H9 (cell line): ENCODE measurements at regions not wholly inside any gene's neighbourhood (a gene's known extent, or its start where the extent isn't known, plus 50 kb on each side); places are given as distances from the start of the nearest gene placed in this dataset.
"Not testable (repeated sequence)": the region's sequence is repeated elsewhere in the genome, so short reads cannot be mapped to it uniquely, and the experiment has no call there.

ENCODE experiments used
- DNase-seq: peaks from one replicate; pipeline ENCODE4 v3.0.0-alpha.2; 2017
- H2AFZ ChIP-seq: one replicate; pipeline ENCODE4 v1.6.1; 2013; ENCODE audit warnings: mild to moderate bottlenecking, low read length, control low read depth, moderate library complexity
- H2AK5ac ChIP-seq: 2 replicates; pipeline ENCODE4 v1.6.1; 2013; ENCODE audit warnings: low read length, control low read depth, mixed read lengths; ENCODE audit not compliant: insufficient read length
- H2BK120ac ChIP-seq: one replicate; pipeline ENCODE4 v1.6.1; 2013; ENCODE audit warnings: low read depth, mild to moderate bottlenecking, low read length, control low read depth, inconsistent platforms; ENCODE audit not compliant: poor library complexity, severe bottlenecking
- H2BK12ac ChIP-seq: 2 replicates; pipeline ENCODE4 v1.6.1; 2013; ENCODE audit warnings: low read length, control low read depth, mixed read lengths, low read depth; ENCODE audit not compliant: insufficient read length
- H2BK15ac ChIP-seq: 2 replicates; pipeline ENCODE4 v1.6.1; 2013; ENCODE audit warnings: low read depth, low read length, control low read depth
- H2BK20ac ChIP-seq: one replicate; pipeline ENCODE4 v1.6.1; 2013; ENCODE audit warnings: low read depth, mild to moderate bottlenecking, low read length, control low read depth, inconsistent platforms; ENCODE audit not compliant: poor library complexity, severe bottlenecking
- H2BK5ac ChIP-seq: 2 replicates; pipeline ENCODE4 v1.6.1; 2013; ENCODE audit warnings: low read length, control low read depth, mixed read lengths; ENCODE audit not compliant: insufficient read length
- H3K14ac ChIP-seq: 2 replicates; pipeline ENCODE4 v1.6.1; 2013; ENCODE audit warnings: low read length, control low read depth; ENCODE audit not compliant: insufficient read depth
- H3K18ac ChIP-seq: 2 replicates; pipeline ENCODE4 v1.6.1; 2013; ENCODE audit warnings: low read depth, mild to moderate bottlenecking, mixed read lengths, low read length, control low read depth; ENCODE audit not compliant: insufficient read length
- H3K23ac ChIP-seq: 2 replicates; pipeline ENCODE4 v1.6.1; 2013; ENCODE audit warnings: low read length, control low read depth, mixed read lengths, low read depth; ENCODE audit not compliant: insufficient read length
- H3K23me2 ChIP-seq: 2 replicates; pipeline ENCODE4 v1.6.1; 2013; ENCODE audit warnings: low read depth, mild to moderate bottlenecking, mixed read lengths, low read length, control low read depth; ENCODE audit not compliant: insufficient read length, poor library complexity, severe bottlenecking
- H3K27ac ChIP-seq: 2 replicates; pipeline ENCODE4 v1.5.1; 2013; ENCODE audit warnings: low read length, control low read depth, mixed read lengths, low read depth; ENCODE audit not compliant: insufficient read length
- H3K27me3 ChIP-seq: 2 replicates; pipeline ENCODE4 v1.6.1; 2013; ENCODE audit warnings: low read length, control low read depth, inconsistent platforms; ENCODE audit not compliant: insufficient read depth
- H3K4ac ChIP-seq: 2 replicates; pipeline ENCODE4 v1.6.1; 2013; ENCODE audit warnings: low read depth, mild to moderate bottlenecking, control low read depth, inconsistent platforms, low read length, moderate library complexity
- H3K4me1 ChIP-seq: 2 replicates; pipeline ENCODE4 v1.6.1; 2013; ENCODE audit warnings: low read length, control low read depth, inconsistent platforms; ENCODE audit not compliant: insufficient read depth
- H3K4me2 ChIP-seq: 2 replicates; pipeline ENCODE4 v1.6.1; 2013; ENCODE audit warnings: low read length, control low read depth, mixed read lengths; ENCODE audit not compliant: insufficient read length, insufficient read depth
- H3K56ac ChIP-seq: 2 replicates; pipeline ENCODE4 v1.6.1; 2013; ENCODE audit warnings: low read depth, mild to moderate bottlenecking, mixed read lengths, low read length, control low read depth; ENCODE audit not compliant: insufficient read length
- H3K79me1 ChIP-seq: 2 replicates; pipeline ENCODE4 v1.6.1; 2013; ENCODE audit warnings: low read depth, mild to moderate bottlenecking, moderate library complexity, low read length, control low read depth, inconsistent platforms; ENCODE audit not compliant: insufficient read depth, poor library complexity, severe bottlenecking
- H3K79me2 ChIP-seq: 2 replicates; pipeline ENCODE4 v1.6.1; 2013; ENCODE audit warnings: low read length, control low read depth, inconsistent platforms; ENCODE audit not compliant: insufficient read depth
- H3K9ac ChIP-seq: 2 replicates; pipeline ENCODE4 v1.6.1; 2013; ENCODE audit warnings: low read length, control low read depth, mixed read lengths; ENCODE audit not compliant: insufficient read length; ENCODE audit errors: extremely low read depth
- H3K9me3 ChIP-seq: one replicate; pipeline ENCODE4 v1.6.1; 2013; ENCODE audit warnings: low read depth, low read length, inconsistent platforms; ENCODE audit not compliant: control insufficient read depth
- H3T11ph ChIP-seq: one replicate; pipeline ENCODE4 v1.6.1; 2013; ENCODE audit warnings: mild to moderate bottlenecking, low read length, control low read depth, inconsistent platforms
- H4K20me1 ChIP-seq: one replicate; pipeline ENCODE4 v1.6.1; 2013; ENCODE audit not compliant: control insufficient read depth, insufficient read length, insufficient read depth
- H4K5ac ChIP-seq: 2 replicates; pipeline ENCODE4 v1.6.1; 2013; ENCODE audit warnings: low read depth, mild to moderate bottlenecking, mixed read lengths, low read length, control low read depth; ENCODE audit not compliant: insufficient read length
- H4K8ac ChIP-seq: replicated peaks from 2 replicates; pipeline ENCODE4 v1.6.1; 2013; ENCODE audit warnings: low read length, control low read depth, mixed read lengths, low read depth; ENCODE audit not compliant: insufficient read length
- H4K91ac ChIP-seq: 2 replicates; pipeline ENCODE4 v1.6.1; 2013; ENCODE audit warnings: low read depth, mild to moderate bottlenecking, moderate library complexity, mixed read lengths, low read length, control low read depth; ENCODE audit not compliant: insufficient read length
- H3K27ac Mint-ChIP-seq, 3 experiments: 2 replicates in 2 of 3; 3 replicates in 1 of 3; pipeline ENCODE4 v1.8.0; 2020 to 2021; ENCODE audit warnings: mixed read lengths in 3 of 3, mild to moderate bottlenecking in 1 of 3, moderate library complexity in 1 of 3
- H3K27me3 Mint-ChIP-seq: 2 replicates; pipeline ENCODE4 v1.8.0; 2021; ENCODE audit warnings: low read depth, mild to moderate bottlenecking, moderate library complexity, mixed read lengths
- H3K36me3 Mint-ChIP-seq, 3 experiments: 2 replicates in 2 of 3; 3 replicates in 1 of 3; pipeline ENCODE4 v1.8.0; 2020 to 2021; ENCODE audit warnings: low read depth in 3 of 3, mixed read lengths in 3 of 3; ENCODE audit not compliant: insufficient read depth in 1 of 3
- H3K4me1 Mint-ChIP-seq, 2 experiments: 2 replicates each; pipeline ENCODE4 v1.8.0; 2020; ENCODE audit warnings: mixed read lengths in 2 of 2
- H3K4me3 Mint-ChIP-seq, 2 experiments: 2 replicates in 1 of 2; 3 replicates in 1 of 2; pipeline ENCODE4 v1.8.0; 2020 to 2021; ENCODE audit warnings: mild to moderate bottlenecking in 2 of 2, mixed read lengths in 2 of 2, moderate library complexity in 1 of 2
- H3K9me3 Mint-ChIP-seq, 2 experiments: 2 replicates in 1 of 2; 3 replicates in 1 of 2; pipeline ENCODE4 v1.8.0; 2020; ENCODE audit warnings: mild to moderate bottlenecking in 2 of 2, mixed read lengths in 2 of 2, moderate library complexity in 1 of 2
- CTCF ChIP-seq: fragments of 200-600 bp; sonication (generic); conservative IDR thresholded peaks from 3 replicates; pipeline ENCODE4 v1.8.0; 2021; ENCODE audit warnings: antibody characterized with exemption, mild to moderate bottlenecking
- WGBS: extraction: QIAGEN DNeasy Blood & Tissue Kit; methylation state at CpG from one replicate; pipeline ENCODE4 v1.1.7; 2013; ENCODE audit warnings: missing lambda C conversion rate, low lambda C conversion rate, mixed read lengths; ENCODE audit not compliant: insufficient read length; ENCODE audit errors: extremely low coverage; 5-methylcytosine and 5-hydroxymethylcytosine counted together

GRCh38 chr7:149688836-149689235 lies 84.6 kb downstream of the ZNF467 start:
- no peaks in the 10 kb centered on the region for H3K27me3 ChIP-seq
- H3K14ac ChIP-seq, result no peak overlapping the region
- H3K18ac ChIP-seq, result no peak overlapping the region
- no peaks in the 10 kb centered on the region for H3K79me2 ChIP-seq
- Mint-ChIP-seq H3K4me1 (peaks cover 27 to 34% of the 10 kb centered on the region in 2 experiments), H3K4me3 (no peak overlapping the region), H3K27ac (no peak overlapping the region), H3K27me3 (peaks cover 23% of the 10 kb centered on the region), H3K9me3 (peaks cover 0 to 4% of the 10 kb centered on the region in 2 experiments; a peak in 4 of 5 replicates), H3K36me3 (no peaks in the 10 kb centered on the region; a peak in 2 of 7 replicates)
- H2BK120ac ChIP-seq, result no peak overlapping the region
- H3K9ac ChIP-seq, result no peak overlapping the region
- no peaks in the 10 kb centered on the region for H3K23me2 ChIP-seq
- no CpG with 5 or more reads among the region's 3 CpGs for WGBS
- H4K20me1 ChIP-seq, result no peaks in the 10 kb centered on the region
- no peak overlapping the region for H4K91ac ChIP-seq
- H3K56ac ChIP-seq, result no peak overlapping the region
- no peak for TF ChIP-seq CTCF
- H3K79me1 ChIP-seq, result no peaks in the 10 kb centered on the region
- H2BK5ac ChIP-seq, result no peak overlapping the region
- no peak overlapping the region for H2BK15ac ChIP-seq
- no peak overlapping the region for H3K27ac ChIP-seq
- DNase-seq, result no peak
- no peak overlapping the region for H3K23ac ChIP-seq
- no peak overlapping the region for H4K8ac ChIP-seq
- no peaks in the 10 kb centered on the region for H3K9me3 ChIP-seq
- H2AFZ ChIP-seq, result no peak overlapping the region
- no peak overlapping the region for H2BK12ac ChIP-seq
- no peaks in the 10 kb centered on the region; the same call in 1 of the 2 replicates for H3K4me1 ChIP-seq
- no peak overlapping the region for H3T11ph ChIP-seq
- no peak overlapping the region for H3K4me2 ChIP-seq
- H2BK20ac ChIP-seq, result no peak overlapping the region
- no peak overlapping the region for H4K5ac ChIP-seq
- H3K4ac ChIP-seq, result no peak overlapping the region
- H2AK5ac ChIP-seq, result no peak overlapping the region

- WGBS, result no CpG with 5 or more reads among the region's 7 CpGs
- not testable (repeated sequence) for H3K4me1 ChIP-seq, H2BK5ac ChIP-seq, H3K9me3 Mint-ChIP-seq, H3K18ac ChIP-seq, DNase-seq, H3T11ph ChIP-seq, H3K79me1 ChIP-seq, H3K9ac ChIP-seq, H3K23me2 ChIP-seq, H3K36me3 Mint-ChIP-seq, H3K27ac Mint-ChIP-seq, H2BK12ac ChIP-seq, H3K56ac ChIP-seq, H3K9me3 ChIP-seq, H4K20me1 ChIP-seq, H2BK15ac ChIP-seq, H2AK5ac ChIP-seq, H2AFZ ChIP-seq, H4K8ac ChIP-seq, H2BK120ac ChIP-seq, H3K4me2 ChIP-seq, H3K79me2 ChIP-seq, H3K27ac ChIP-seq, H4K91ac ChIP-seq, H3K23ac ChIP-seq, H3K4ac ChIP-seq, H3K14ac ChIP-seq, H3K4me3 Mint-ChIP-seq, H2BK20ac ChIP-seq, H4K5ac ChIP-seq, H3K27me3 ChIP-seq
- Mint-ChIP-seq H3K4me1 (peaks cover 32 to 42% of the 10 kb centered on the region in 2 experiments), H3K27me3 (peaks cover 17% of the 10 kb centered on the region)
These were observed 85.6 kb downstream of the ZNF467 start for GRCh38 chr7:149687820-149688219.
